Keratinocyte (primary cell): ENCODE measurements at regions not wholly inside any gene's neighbourhood (a gene's known extent, or its start where the extent isn't known, plus 50 kb on each side); places are given as distances from the start of the nearest gene placed in this dataset.
"Not testable (repeated sequence)": the region's sequence is repeated elsewhere in the genome, so short reads cannot be mapped to it uniquely, and the experiment has no call there.

ENCODE experiments used
- DNase-seq: peaks from one replicate; pipeline ENCODE4 v3.0.0-alpha.2; 2011; ENCODE audit warnings: low read depth, missing footprints, low spot score
- FAIRE-seq: peaks from 2 replicates; lab custom pipeline; 2011; peaks lifted over from hg19 to GRCh38; lab: Jason Lieb, UNC
- H2AFZ ChIP-seq: 2 replicates; pipeline ENCODE4 v1.6.0; 2012; ENCODE audit warnings: low read length, control low read depth, inconsistent platforms; ENCODE audit not compliant: control insufficient read depth
- H3K27ac ChIP-seq: 2 replicates; pipeline ENCODE4 v1.5.1; 2011; ENCODE audit warnings: low read length; ENCODE audit not compliant: control insufficient read depth, insufficient read depth
- H3K27me3 ChIP-seq: 3 replicates; pipeline ENCODE4 v1.6.0; 2011; ENCODE audit warnings: low read length; ENCODE audit not compliant: control insufficient read depth, insufficient read depth; ENCODE audit errors: extremely low read depth
- H3K36me3 ChIP-seq, 2 experiments: 2 replicates in 1 of 2; 3 replicates in 1 of 2; pipeline ENCODE4 v1.5.1; 2011; ENCODE audit warnings: low read length in 2 of 2, mild to moderate bottlenecking in 1 of 2; ENCODE audit not compliant: control insufficient read depth in 2 of 2, insufficient read depth in 2 of 2; ENCODE audit errors: extremely low read depth in 1 of 2
- H3K4me1 ChIP-seq: 3 replicates; pipeline ENCODE4 v1.5.1; 2011; ENCODE audit warnings: low read length; ENCODE audit not compliant: control insufficient read depth, insufficient read depth; ENCODE audit errors: extremely low read depth
- H3K4me2 ChIP-seq: 3 replicates; pipeline ENCODE4 v1.6.0; 2011; ENCODE audit warnings: low read depth, low read length; ENCODE audit not compliant: control insufficient read depth, insufficient read depth; ENCODE audit errors: extremely low read depth
- H3K4me3 ChIP-seq, 3 experiments: fragments of 200-600 bp in 1 of 3; sonication (generic) in 1 of 3; 2 replicates in 2 of 3; 3 replicates in 1 of 3; pipeline ENCODE4 v1.5.1; 2011 to 2016; ENCODE audit warnings: low read length in 3 of 3, mild to moderate bottlenecking in 3 of 3, control low read depth in 2 of 3, inconsistent platforms in 1 of 3, low read depth in 1 of 3, mixed read lengths in 1 of 3, mixed run types in 1 of 3, moderate library complexity in 1 of 3; ENCODE audit not compliant: control insufficient read depth in 2 of 3, insufficient read depth in 2 of 3; ENCODE audit errors: extremely low read depth in 1 of 3
- H3K79me2 ChIP-seq: 2 replicates; pipeline ENCODE4 v1.6.0; 2012; ENCODE audit warnings: low read length; ENCODE audit not compliant: control insufficient read depth, insufficient read depth
- H3K9ac ChIP-seq: 3 replicates; pipeline ENCODE4 v1.6.0; 2011; ENCODE audit warnings: low read length; ENCODE audit not compliant: control insufficient read depth, insufficient read depth; ENCODE audit errors: extremely low read depth
- H3K9me1 ChIP-seq: 3 replicates; pipeline ENCODE4 v1.6.0; 2011; ENCODE audit warnings: low read length; ENCODE audit not compliant: control insufficient read depth, insufficient read depth; ENCODE audit errors: extremely low read depth
- H3K9me3 ChIP-seq: 2 replicates; pipeline ENCODE4 v1.5.1; 2012; ENCODE audit warnings: low read depth, low read length; ENCODE audit not compliant: control insufficient read depth
- H4K20me1 ChIP-seq: 3 replicates; pipeline ENCODE4 v1.6.0; 2011; ENCODE audit warnings: low read length; ENCODE audit not compliant: control insufficient read depth, insufficient read depth; ENCODE audit errors: extremely low read depth
- EZH2 ChIP-seq: IDR thresholded peaks from one replicate; pipeline ENCODE4 v1.6.1; 2012; ENCODE audit warnings: inconsistent platforms, mild to moderate bottlenecking, low read length, moderate library complexity
- dilution Hi-C: fragments of 300-500 bp; cut with MboI; formaldehyde crosslinking; loops from one replicate; pipeline ENCODE4 v1.7.0; 2020; ENCODE audit warnings: low sequenced_read_pairs; ENCODE audit not compliant: extremely low pct_ligation_motif_present
- TF ChIP-seq, protein P1 (sequence below), 3 experiments: IDR thresholded peaks in 1 of 3; conservative IDR thresholded peaks in 1 of 3; optimal IDR thresholded peaks in 1 of 3; 2 replicates in 2 of 3; 3 replicates in 1 of 3; pipeline versions ENCODE3 to v1.5.1; 2011; ENCODE audit warnings: low read length in 3 of 3, mild to moderate bottlenecking in 3 of 3, moderate library complexity in 2 of 3, control low read depth in 1 of 3, inconsistent platforms in 1 of 3; ENCODE audit not compliant: insufficient read depth in 2 of 3; ENCODE audit errors: extremely low read depth in 1 of 3

DNA sequence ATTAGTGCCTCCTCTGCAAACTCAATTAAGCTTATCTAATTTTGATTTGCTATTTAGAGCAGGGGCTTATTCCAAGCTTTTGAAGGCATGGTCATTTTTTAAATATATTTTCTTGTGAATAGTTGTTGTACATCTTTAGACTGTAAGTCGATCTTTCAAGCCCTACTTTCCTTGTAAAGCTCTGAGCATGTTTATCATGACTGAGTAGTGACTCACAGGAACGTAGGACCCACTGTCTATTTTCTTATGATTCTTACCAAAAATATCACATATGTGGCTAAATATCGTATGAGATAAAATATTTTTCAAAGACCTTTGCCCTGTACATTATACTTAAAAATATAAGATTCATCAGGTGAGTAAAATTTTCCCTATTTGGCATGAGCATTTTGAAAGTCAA lies 440.4 kb upstream of the GRIN3A start:
- no peaks in the 10 kb centered on the region for H3K9me1 ChIP-seq
- H3K27me3 ChIP-seq, result no peaks in the 10 kb centered on the region
- H3K9ac ChIP-seq, result no peak overlapping the region
- H3K4me1 ChIP-seq, result no peaks in the 10 kb centered on the region
- H4K20me1 ChIP-seq, result no peaks in the 10 kb centered on the region
- H3K4me3 ChIP-seq, result no peak overlapping the region
- peaks cover 5% of the 10 kb centered on the region for H3K9me3 ChIP-seq
- no peaks in the 10 kb centered on the region for H3K79me2 ChIP-seq
- FAIRE-seq, result no peak
- H2AFZ ChIP-seq, result no peak overlapping the region
- DNase-seq, result no peak
- TF ChIP-seq, protein P1, sequence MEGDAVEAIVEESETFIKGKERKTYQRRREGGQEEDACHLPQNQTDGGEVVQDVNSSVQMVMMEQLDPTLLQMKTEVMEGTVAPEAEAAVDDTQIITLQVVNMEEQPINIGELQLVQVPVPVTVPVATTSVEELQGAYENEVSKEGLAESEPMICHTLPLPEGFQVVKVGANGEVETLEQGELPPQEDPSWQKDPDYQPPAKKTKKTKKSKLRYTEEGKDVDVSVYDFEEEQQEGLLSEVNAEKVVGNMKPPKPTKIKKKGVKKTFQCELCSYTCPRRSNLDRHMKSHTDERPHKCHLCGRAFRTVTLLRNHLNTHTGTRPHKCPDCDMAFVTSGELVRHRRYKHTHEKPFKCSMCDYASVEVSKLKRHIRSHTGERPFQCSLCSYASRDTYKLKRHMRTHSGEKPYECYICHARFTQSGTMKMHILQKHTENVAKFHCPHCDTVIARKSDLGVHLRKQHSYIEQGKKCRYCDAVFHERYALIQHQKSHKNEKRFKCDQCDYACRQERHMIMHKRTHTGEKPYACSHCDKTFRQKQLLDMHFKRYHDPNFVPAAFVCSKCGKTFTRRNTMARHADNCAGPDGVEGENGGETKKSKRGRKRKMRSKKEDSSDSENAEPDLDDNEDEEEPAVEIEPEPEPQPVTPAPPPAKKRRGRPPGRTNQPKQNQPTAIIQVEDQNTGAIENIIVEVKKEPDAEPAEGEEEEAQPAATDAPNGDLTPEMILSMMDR (optimal IDR thresholded peaks at IDR 0.05 in 1 of 3, IDR thresholded peaks at IDR 0.05 in 1 of 3, conservative IDR thresholded peaks at IDR 0.05 in 1 of 3; ENCODE audit: extremely low read depth in 1 of 3, insufficient read depth in 2 of 3, low read length in 3 of 3), result no peak
- TF ChIP-seq EZH2, result no peak
- H3K4me2 ChIP-seq, result no peak overlapping the region
- H3K27ac ChIP-seq, result no peak overlapping the region
- dilution Hi-C loops, result no loop called here
- H3K36me3 ChIP-seq, result no peaks in the 10 kb centered on the region

DNA sequence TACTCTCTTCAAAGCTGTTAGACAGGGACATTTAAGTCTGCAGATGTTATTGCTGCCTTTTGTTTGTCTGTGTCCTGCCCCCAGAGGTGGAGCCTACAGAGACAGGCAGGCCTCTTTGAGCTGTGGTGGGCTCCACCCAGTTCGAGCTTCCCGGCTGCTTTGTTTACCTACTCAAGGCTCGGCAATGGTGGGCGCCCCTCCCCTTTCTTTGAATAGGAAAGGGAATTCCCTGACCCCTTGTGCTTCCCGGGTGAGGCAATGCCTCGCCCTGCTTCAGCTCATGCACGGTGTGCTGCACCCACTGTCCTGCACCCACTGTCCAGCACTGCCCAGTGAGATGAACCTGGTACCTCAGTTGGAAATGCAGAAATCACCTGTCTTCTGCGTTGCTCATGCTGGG lies 435.8 kb upstream of the GRIN3A start:
- not testable (repeated sequence) for H3K36me3 ChIP-seq

DNA sequence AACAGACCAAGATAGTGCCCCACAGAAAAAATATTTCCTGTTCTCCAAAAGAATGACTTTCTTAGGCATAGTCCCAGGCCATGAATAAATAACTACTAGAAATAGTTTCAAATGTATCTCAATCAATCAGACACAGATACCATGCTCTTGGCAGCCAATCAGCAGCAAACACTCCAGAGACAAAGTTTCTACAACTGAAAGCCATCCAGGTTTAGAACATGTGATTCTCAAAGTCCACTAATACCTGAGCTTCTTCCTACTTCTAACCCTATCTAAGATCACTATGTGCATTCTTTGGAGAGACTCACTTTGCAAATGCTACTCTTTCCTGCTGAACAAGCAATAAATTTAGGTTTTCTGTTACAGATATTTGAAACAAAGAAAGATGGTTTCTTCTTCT lies 425.8 kb upstream of the GRIN3A start:
- H3K27me3 ChIP-seq, result no peaks in the 10 kb centered on the region
- H3K4me3 ChIP-seq, result no peak overlapping the region
- no peaks in the 10 kb centered on the region for H3K79me2 ChIP-seq
- DNase-seq, result no peak
- no peaks in the 10 kb centered on the region for H3K36me3 ChIP-seq
- TF ChIP-seq, protein P1 (optimal IDR thresholded peaks at IDR 0.05 in 1 of 3, IDR thresholded peaks at IDR 0.05 in 1 of 3, conservative IDR thresholded peaks at IDR 0.05 in 1 of 3; ENCODE audit: extremely low read depth in 1 of 3, insufficient read depth in 2 of 3, low read length in 3 of 3), result no peak
- TF ChIP-seq EZH2, result no peak
- no peaks in the 10 kb centered on the region for H3K9me3 ChIP-seq
- no peak for FAIRE-seq
- H3K9me1 ChIP-seq, result no peaks in the 10 kb centered on the region
- H3K9ac ChIP-seq, result no peak overlapping the region
- no peak overlapping the region for H3K4me2 ChIP-seq
- H3K4me1 ChIP-seq, result no peaks in the 10 kb centered on the region
- no peaks in the 10 kb centered on the region for H4K20me1 ChIP-seq
- no peak overlapping the region for H3K27ac ChIP-seq
- no peak overlapping the region for H2AFZ ChIP-seq
- dilution Hi-C loops, result no loop called here

More for the DNA sequence above, 435.8 kb upstream of the GRIN3A start:
- H3K4me3 ChIP-seq, H3K4me2 ChIP-seq, FAIRE-seq, dilution Hi-C loops, DNase-seq, H2AFZ ChIP-seq, H3K4me1 ChIP-seq, H3K27me3 ChIP-seq, H3K79me2 ChIP-seq, H3K27ac ChIP-seq, H3K9me3 ChIP-seq, H3K9ac ChIP-seq, H4K20me1 ChIP-seq, H3K9me1 ChIP-seq: not testable (repeated sequence)

DNA sequence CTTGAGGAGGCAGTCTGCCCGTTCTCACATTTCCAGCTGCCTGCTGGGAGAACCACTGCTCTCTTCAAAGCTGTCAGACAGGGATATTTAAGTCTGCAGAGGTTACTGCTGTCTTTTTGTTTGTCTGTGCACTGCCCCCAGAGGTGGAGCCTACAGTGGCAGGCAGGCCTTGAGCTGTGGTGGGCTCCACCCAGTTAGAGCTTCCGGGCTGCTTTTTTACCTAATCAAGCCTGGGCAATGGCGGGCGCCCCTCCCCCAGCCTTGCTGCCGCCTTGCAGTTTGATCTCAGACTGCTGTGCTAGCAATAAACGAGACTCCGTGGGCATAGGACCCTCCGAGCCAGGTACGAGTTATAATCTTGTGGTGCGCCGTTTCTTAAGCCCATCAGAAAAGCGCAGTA lies 414.6 kb upstream of the GRIN3A start:
- FAIRE-seq, H3K36me3 ChIP-seq, H3K9me3 ChIP-seq, H3K9me1 ChIP-seq, dilution Hi-C loops, DNase-seq, H3K4me1 ChIP-seq, H3K79me2 ChIP-seq, H4K20me1 ChIP-seq, H2AFZ ChIP-seq, H3K4me3 ChIP-seq, H3K27me3 ChIP-seq, H3K27ac ChIP-seq, H3K4me2 ChIP-seq, H3K9ac ChIP-seq: not testable (repeated sequence)
